Mesenchymal stem cell (in vitro differentiated cells and primary cell): ENCODE measurements at regions not wholly inside any gene's neighbourhood (a gene's known extent, or its start where the extent isn't known, plus 50 kb on each side); places are given as distances from the start of the nearest gene placed in this dataset.
A peak's percentile ranks its signal among the peaks of the same experiment; 100 is the strongest.
"Not testable (repeated sequence)": the region's sequence is repeated elsewhere in the genome, so short reads cannot be mapped to it uniquely, and the experiment has no call there.

Source experiments
- DNase-seq: peaks from one replicate; pipeline ENCODE4 v3.0.0-alpha.2; 2013
- H2AFZ ChIP-seq: one replicate; pipeline ENCODE4 v1.6.1; 2013; ENCODE audit warnings: low read depth, mild to moderate bottlenecking, control low read depth, inconsistent platforms, low read length, moderate library complexity
- H2AK5ac ChIP-seq: 2 replicates; pipeline ENCODE4 v1.6.1; 2013; ENCODE audit warnings: low read length, moderate library complexity, mild to moderate bottlenecking, inconsistent platforms; ENCODE audit not compliant: severe bottlenecking
- H2BK120ac ChIP-seq: one replicate; pipeline ENCODE4 v1.6.1; 2013; ENCODE audit warnings: low read depth, mild to moderate bottlenecking, inconsistent platforms, low read length, moderate library complexity
- H2BK12ac ChIP-seq, 2 experiments: one replicate each; pipeline ENCODE4 v1.6.1; 2013; ENCODE audit warnings: inconsistent platforms in 2 of 2, low read length in 2 of 2, mild to moderate bottlenecking in 2 of 2, moderate library complexity in 2 of 2, control low read depth in 1 of 2
- H2BK15ac ChIP-seq: one replicate; pipeline ENCODE4 v1.6.1; 2013; ENCODE audit warnings: mild to moderate bottlenecking, low read depth, inconsistent platforms; ENCODE audit not compliant: poor library complexity, severe bottlenecking
- H2BK5ac ChIP-seq: 2 replicates; pipeline ENCODE4 v1.6.1; 2013; ENCODE audit warnings: low read depth, mild to moderate bottlenecking, low read length, control low read depth, inconsistent platforms; ENCODE audit not compliant: poor library complexity, severe bottlenecking
- H3K14ac ChIP-seq, 2 experiments: one replicate each; pipeline ENCODE4 v1.6.1; 2013; ENCODE audit warnings: inconsistent platforms in 2 of 2, low read length in 2 of 2, control low read depth in 1 of 2, mild to moderate bottlenecking in 1 of 2, moderate library complexity in 1 of 2
- H3K18ac ChIP-seq, 2 experiments: one replicate each; pipeline ENCODE4 v1.6.1; 2013; ENCODE audit warnings: inconsistent platforms in 2 of 2, low read length in 2 of 2, control low read depth in 1 of 2, low read depth in 1 of 2, mild to moderate bottlenecking in 1 of 2
- H3K23ac ChIP-seq, 2 experiments: one replicate each; pipeline ENCODE4 v1.6.1; 2013; ENCODE audit warnings: inconsistent platforms in 2 of 2, low read length in 2 of 2, mild to moderate bottlenecking in 2 of 2, moderate library complexity in 2 of 2, control low read depth in 1 of 2
- H3K27ac ChIP-seq: 2 replicates; pipeline ENCODE4 v1.5.1; 2013; ENCODE audit warnings: mild to moderate bottlenecking, moderate library complexity, low read length, control low read depth, inconsistent platforms; ENCODE audit not compliant: poor library complexity, severe bottlenecking
- H3K27me3 ChIP-seq, 2 experiments: 2 replicates each; pipeline versions ENCODE4 v1.6.1 to v1.7.0; 2013; ENCODE audit warnings: low read length in 2 of 2, mild to moderate bottlenecking in 2 of 2, moderate library complexity in 2 of 2, control low read depth in 1 of 2, inconsistent platforms in 1 of 2; ENCODE audit not compliant: control insufficient read depth in 1 of 2, insufficient read depth in 1 of 2
- H3K36me3 ChIP-seq, 2 experiments: 2 replicates each; pipeline versions ENCODE4 v1.6.1 to v1.7.0; 2013; ENCODE audit warnings: low read length in 2 of 2, control low read depth in 1 of 2, inconsistent platforms in 1 of 2, low read depth in 1 of 2, mild to moderate bottlenecking in 1 of 2; ENCODE audit not compliant: insufficient read depth in 2 of 2, control insufficient read depth in 1 of 2
- H3K4ac ChIP-seq, 2 experiments: one replicate each; pipeline ENCODE4 v1.6.1; 2013; ENCODE audit warnings: inconsistent platforms in 2 of 2, low read length in 2 of 2, mild to moderate bottlenecking in 2 of 2, moderate library complexity in 2 of 2, control low read depth in 1 of 2, low read depth in 1 of 2
- H3K4me1 ChIP-seq: 2 replicates; pipeline ENCODE4 v1.6.1; 2013; ENCODE audit warnings: low read depth, low read length, control low read depth; ENCODE audit not compliant: control insufficient read depth, insufficient read depth
- H3K4me2 ChIP-seq: 2 replicates; pipeline ENCODE4 v1.6.1; 2013; ENCODE audit warnings: low read length, mild to moderate bottlenecking, inconsistent platforms; ENCODE audit not compliant: poor library complexity, severe bottlenecking
- H3K4me3 ChIP-seq, 2 experiments: 2 replicates each; pipeline versions ENCODE4 v1.5.1 to v1.7.0; 2013; ENCODE audit warnings: low read length in 2 of 2, mild to moderate bottlenecking in 2 of 2, control low read depth in 1 of 2, low read depth in 1 of 2; ENCODE audit not compliant: insufficient read depth in 1 of 2
- H3K79me1 ChIP-seq: replicated peaks from 2 replicates; pipeline ENCODE4 v1.6.1; 2013; ENCODE audit warnings: mild to moderate bottlenecking, control low read depth, low read length, inconsistent platforms; ENCODE audit not compliant: poor library complexity, severe bottlenecking
- H3K9ac ChIP-seq: 2 replicates; pipeline ENCODE4 v1.7.0; 2013; ENCODE audit warnings: mild to moderate bottlenecking, low read length, moderate library complexity
- H3K9me3 ChIP-seq: 2 replicates; pipeline ENCODE4 v1.7.0; 2013; ENCODE audit warnings: mild to moderate bottlenecking, low read length; ENCODE audit not compliant: control insufficient read depth
- H4K8ac ChIP-seq: one replicate; pipeline ENCODE4 v1.6.1; 2013; ENCODE audit warnings: inconsistent platforms, mild to moderate bottlenecking, low read length, moderate library complexity
- H4K91ac ChIP-seq: one replicate; pipeline ENCODE4 v1.6.1; 2013; ENCODE audit warnings: mild to moderate bottlenecking, low read length, inconsistent platforms
- WGBS: methylation state at CpG from one replicate; pipeline ENCODE4 v1.1.7; 2013; ENCODE audit warnings: mixed read lengths; 5-methylcytosine and 5-hydroxymethylcytosine counted together

DNA sequence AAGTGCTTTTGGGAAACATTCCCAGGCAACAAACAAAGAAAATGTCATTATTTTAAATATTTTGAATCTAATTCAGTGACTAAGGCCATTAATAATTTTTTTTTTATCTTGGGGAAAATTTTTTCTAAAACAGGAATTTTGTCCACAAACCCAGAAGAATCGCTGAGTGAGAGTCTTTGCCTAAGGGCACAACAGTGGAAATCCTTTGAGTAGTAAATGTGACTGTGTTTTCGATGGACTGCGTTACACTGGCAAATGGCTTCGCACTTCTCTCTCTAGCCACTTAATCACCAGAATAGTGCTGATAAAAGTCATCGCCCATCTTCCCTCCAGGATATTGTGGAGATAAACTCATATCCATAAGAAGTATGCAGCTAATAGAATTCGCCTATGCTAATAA lies 430.3 kb upstream of the AKR1E2 start:
- no peak overlapping the region for H3K4me3 ChIP-seq

DNA sequence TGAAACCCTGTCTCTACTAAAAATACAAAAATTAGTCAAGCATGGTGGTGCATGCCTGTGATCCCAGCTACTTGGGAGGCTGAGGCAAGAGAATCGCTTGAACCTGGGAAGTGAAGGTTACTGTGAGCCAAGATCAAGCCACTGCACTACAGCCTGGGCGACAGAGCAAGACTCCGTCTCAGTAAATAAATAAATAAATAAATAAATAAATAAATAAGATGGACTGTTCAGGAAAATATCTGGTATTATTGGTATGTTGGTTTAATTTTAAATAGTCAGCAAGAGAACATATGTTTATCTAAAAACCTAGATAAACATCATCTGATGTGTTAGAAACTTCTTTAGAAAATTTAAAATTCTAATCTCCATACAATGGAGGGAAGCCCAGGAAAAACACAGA lies 431.6 kb upstream of the AKR1E2 start:
- H2BK12ac ChIP-seq, H3K79me1 ChIP-seq, H4K91ac ChIP-seq, DNase-seq, H3K23ac ChIP-seq, H2AFZ ChIP-seq, H4K8ac ChIP-seq, H3K27me3 ChIP-seq, H3K4me3 ChIP-seq, H3K14ac ChIP-seq, H3K9ac ChIP-seq, H2BK120ac ChIP-seq, H3K27ac ChIP-seq, H3K18ac ChIP-seq, H3K4me1 ChIP-seq, H2AK5ac ChIP-seq, H3K4ac ChIP-seq, H2BK5ac ChIP-seq, H3K9me3 ChIP-seq, H3K4me2 ChIP-seq, H2BK15ac ChIP-seq, H3K36me3 ChIP-seq: not testable (repeated sequence)
- WGBS = 100% methylated on average over 1 of the region's 3 CpGs

More for the DNA sequence above, 430.3 kb upstream of the AKR1E2 start:
- no peak overlapping the region for H3K23ac ChIP-seq
- no peak overlapping the region for H4K8ac ChIP-seq
- H2AFZ ChIP-seq = no peak overlapping the region
- H3K27ac ChIP-seq = no peak overlapping the region
- no peak overlapping the region for H3K4me2 ChIP-seq
- no peak overlapping the region for H2BK12ac ChIP-seq
- H3K27me3 ChIP-seq = no peaks in the 10 kb centered on the region
- H3K14ac ChIP-seq = peak overlapping the region in 1 of 2 experiments; percentile 56
- H2BK5ac ChIP-seq = no peak overlapping the region
- H2AK5ac ChIP-seq = no peak overlapping the region
- no peaks in the 10 kb centered on the region for H3K36me3 ChIP-seq
- DNase-seq = no peak
- no peak overlapping the region for H3K9ac ChIP-seq
- no peaks in the 10 kb centered on the region for H3K4me1 ChIP-seq
- H2BK120ac ChIP-seq = no peak overlapping the region
- 100% methylated on average over 6 of the region's 6 CpGs for WGBS
- no peak overlapping the region for H3K18ac ChIP-seq
- no peak overlapping the region for H4K91ac ChIP-seq
- no peak overlapping the region for H2BK15ac ChIP-seq
- H3K9me3 ChIP-seq = no peaks in the 10 kb centered on the region
- no peaks in the 10 kb centered on the region for H3K79me1 ChIP-seq
- H3K4ac ChIP-seq = no peak overlapping the region

GRCh38 chr10:4391683-4392082 lies 434.3 kb upstream of the AKR1E2 start:
- no peak overlapping the region for H2BK5ac ChIP-seq

GRCh38 chr10:4390219-4390618 lies 435.8 kb upstream of the AKR1E2 start:
- Histone ChIP-seq H3K27ac (no peak overlapping the region), H2BK15ac (no peak overlapping the region), H2BK12ac (no peak overlapping the region), H2BK5ac (no peak overlapping the region), H3K18ac (no peak overlapping the region), H3K4me2 (no peak overlapping the region), H3K36me3 (no peaks in the 10 kb centered on the region), H4K91ac (no peak overlapping the region), H3K4ac (no peak overlapping the region), H3K9ac (no peak overlapping the region), H3K4me1 (no peaks in the 10 kb centered on the region), H2AFZ (no peak overlapping the region), H2AK5ac (no peak overlapping the region), H3K79me1 (no peaks in the 10 kb centered on the region), H3K14ac (no peak overlapping the region), H3K9me3 (no peaks in the 10 kb centered on the region), H4K8ac (no peak overlapping the region), H3K4me3 (no peak overlapping the region), H3K27me3 (no peaks in the 10 kb centered on the region), H3K23ac (no peak overlapping the region), H2BK120ac (no peak overlapping the region)
- 100% methylated on average over 2 of the region's 2 CpGs for WGBS
- no peak for DNase-seq

More at GRCh38 chr10:4391683-4392082, 434.3 kb upstream of the AKR1E2 start:
- Histone ChIP-seq H3K14ac (no peak overlapping the region), H3K9me3 (no peaks in the 10 kb centered on the region), H4K8ac (peak overlapping the region; percentile 41), H2AFZ (no peak overlapping the region), H3K4me1 (no peaks in the 10 kb centered on the region), H3K27me3 (no peaks in the 10 kb centered on the region), H3K79me1 (no peaks in the 10 kb centered on the region), H3K4me2 (no peak overlapping the region), H2BK120ac (no peak overlapping the region), H3K9ac (no peak overlapping the region), H3K18ac (no peak overlapping the region), H3K27ac (no peak overlapping the region), H3K4me3 (no peak overlapping the region), H2BK12ac (peak overlapping the region in 1 of 2 experiments; percentile 39), H4K91ac (no peak overlapping the region), H2AK5ac (no peak overlapping the region), H3K23ac (no peak overlapping the region), H3K36me3 (no peaks in the 10 kb centered on the region), H2BK15ac (no peak overlapping the region), H3K4ac (no peak overlapping the region)
- no peak for DNase-seq
- WGBS = 82% methylated on average over 3 of the region's 3 CpGs
